H1 (cell line): ENCODE measurements at regions not wholly inside any gene's neighbourhood (a gene's known extent, or its start where the extent isn't known, plus 50 kb on each side); places are given as distances from the start of the nearest gene placed in this dataset.

Source experiments
- CTCF ChIA-PET: fragments of 300-600 bp; sonication (Branson Sonifier 250); formaldehyde crosslinking; loops from one replicate; lab custom pipeline; 2021; ENCODE audit not compliant: partially characterized antibody; lab: Charles Lee
- POLR2A ChIA-PET: fragments of 300-600 bp; sonication (Branson Sonifier 250); formaldehyde crosslinking; loops from one replicate; lab custom pipeline; 2021; ENCODE audit warnings: inconsistent platforms; ENCODE audit not compliant: partially characterized antibody; lab: Charles Lee
- DNase-seq, 2 experiments: peaks; one replicate each; pipeline versions ENCODE4 v3.0.0 to v3.0.0-alpha.2; 2010 to 2022; ENCODE audit warnings: low spot score in 2 of 2, low read depth in 1 of 2, mixed read lengths in 1 of 2
- FAIRE-seq: peaks from 2 replicates; lab custom pipeline; 2011; peaks lifted over from hg19 to GRCh38; lab: Jason Lieb, UNC
- H2AFZ ChIP-seq: 2 replicates; pipeline ENCODE4 v1.8.1; 2012; ENCODE audit warnings: low read length, inconsistent platforms
- H2AK5ac ChIP-seq: 2 replicates; pipeline ENCODE4 v1.6.1; 2013; ENCODE audit warnings: low read depth, low read length
- H2BK120ac ChIP-seq: replicated peaks from 2 replicates; pipeline ENCODE3; 2013; ENCODE audit warnings: low read depth, low read length, inconsistent platforms
- H2BK12ac ChIP-seq: 2 replicates; pipeline ENCODE4 v1.6.1; 2013; ENCODE audit warnings: low read depth, low read length
- H2BK15ac ChIP-seq: 2 replicates; pipeline ENCODE4 v1.6.1; 2013; ENCODE audit warnings: low read length
- H2BK20ac ChIP-seq: 2 replicates; pipeline ENCODE4 v1.6.1; 2013; ENCODE audit warnings: low read length
- H2BK5ac ChIP-seq: 2 replicates; pipeline ENCODE4 v1.6.1; 2013; ENCODE audit warnings: low read depth, low read length
- H3K14ac ChIP-seq: 2 replicates; pipeline ENCODE4 v1.6.1; 2013; ENCODE audit warnings: inconsistent platforms; ENCODE audit not compliant: insufficient read length
- H3K18ac ChIP-seq: 2 replicates; pipeline ENCODE4 v1.6.1; 2013; ENCODE audit warnings: low read length; ENCODE audit errors: extremely low read depth
- H3K23ac ChIP-seq: 2 replicates; pipeline ENCODE4 v1.6.1; 2013; ENCODE audit warnings: inconsistent platforms; ENCODE audit not compliant: insufficient read length
- H3K23me2 ChIP-seq: 2 replicates; pipeline ENCODE4 v1.6.1; 2013; ENCODE audit warnings: low read depth, low read length
- H3K27ac ChIP-seq: 2 replicates; pipeline ENCODE4 v1.6.1; 2011; ENCODE audit warnings: low read depth, low read length, inconsistent platforms
- H3K27me3 ChIP-seq, 4 experiments: replicated peaks in 1 of 4; 1 replicate in 1 of 4; 2 replicates in 3 of 4; pipeline versions ENCODE4 v1.6.1 to v1.8.1; 2011 to 2013; ENCODE audit warnings: low read length in 3 of 4, mild to moderate bottlenecking in 3 of 4, inconsistent platforms in 2 of 4, mixed read lengths in 2 of 4, moderate library complexity in 1 of 4; ENCODE audit not compliant: control insufficient read depth in 3 of 4, insufficient read depth in 3 of 4; ENCODE audit errors: extremely low read depth in 1 of 4
- H3K36me3 ChIP-seq, 4 experiments: 2 replicates each; pipeline versions ENCODE4 v1.6.1 to v1.8.1; 2011 to 2013; ENCODE audit warnings: mild to moderate bottlenecking in 4 of 4, low read length in 3 of 4, moderate library complexity in 2 of 4, control low read depth in 1 of 4, inconsistent platforms in 1 of 4; ENCODE audit not compliant: insufficient read depth in 4 of 4, control insufficient read depth in 2 of 4
- H3K4ac ChIP-seq: replicated peaks from 2 replicates; pipeline ENCODE3; 2013; ENCODE audit warnings: low read length, low read depth, mixed read lengths, inconsistent platforms; ENCODE audit not compliant: insufficient read length
- H3K4me1 ChIP-seq, 4 experiments: replicated peaks in 1 of 4; 1 replicate in 1 of 4; 2 replicates in 3 of 4; pipeline versions ENCODE4 v1.6.1 to v1.8.1; 2011 to 2013; ENCODE audit warnings: low read length in 3 of 4, inconsistent platforms in 2 of 4, mixed read lengths in 1 of 4; ENCODE audit not compliant: insufficient read depth in 4 of 4, control insufficient read depth in 3 of 4
- H3K4me2 ChIP-seq, 2 experiments: 2 replicates each; pipeline versions ENCODE4 v1.6.1 to v1.8.1; 2011 to 2013; ENCODE audit warnings: low read depth in 2 of 2, low read length in 2 of 2, control low read depth in 1 of 2, inconsistent platforms in 1 of 2, mild to moderate bottlenecking in 1 of 2; ENCODE audit not compliant: insufficient read depth in 1 of 2
- H3K4me3 ChIP-seq, 4 experiments: fragments of 200-600, 300-600 bp in 1 of 4; sonication (generic), shearing (Covaris generic), sonication (Bioruptor Twin) in 1 of 4; 2 replicates each; pipeline versions ENCODE4 v1.5.1 to v1.8.1; 2011 to 2016; ENCODE audit warnings: low read length in 4 of 4, low read depth in 3 of 4, control low read depth in 2 of 4, inconsistent platforms in 2 of 4, mild to moderate bottlenecking in 2 of 4, mixed read lengths in 1 of 4, moderate library complexity in 1 of 4; ENCODE audit not compliant: insufficient read depth in 2 of 4; ENCODE audit errors: extremely low read depth in 1 of 4
- H3K56ac ChIP-seq: replicated peaks from 2 replicates; pipeline ENCODE3; 2013; ENCODE audit warnings: low read depth, mild to moderate bottlenecking, mixed read lengths, low read length, inconsistent platforms; ENCODE audit not compliant: insufficient read length
- H3K79me1 ChIP-seq: 2 replicates; pipeline ENCODE4 v1.6.1; 2013; ENCODE audit warnings: low read depth, low read length, control low read depth
- H3K79me2 ChIP-seq, 2 experiments: 2 replicates each; pipeline versions ENCODE4 v1.6.1 to v1.8.1; 2012 to 2013; ENCODE audit warnings: low read length in 2 of 2, mild to moderate bottlenecking in 2 of 2, inconsistent platforms in 1 of 2; ENCODE audit not compliant: insufficient read depth in 2 of 2, control insufficient read depth in 1 of 2
- H3K9ac ChIP-seq, 4 experiments: replicated peaks in 1 of 4; 1 replicate in 1 of 4; 2 replicates in 3 of 4; pipeline versions ENCODE4 v1.6.1 to v1.8.1; 2011 to 2013; ENCODE audit warnings: low read depth in 3 of 4, low read length in 3 of 4, control low read depth in 2 of 4, mild to moderate bottlenecking in 2 of 4, moderate library complexity in 2 of 4, inconsistent platforms in 1 of 4; ENCODE audit errors: extremely low read depth in 1 of 4
- H3K9me3 ChIP-seq, 2 experiments: 2 replicates each; pipeline versions ENCODE4 v1.6.1 to v1.8.1; 2012 to 2013; ENCODE audit warnings: mild to moderate bottlenecking in 2 of 2, moderate library complexity in 2 of 2, control low read depth in 1 of 2, inconsistent platforms in 1 of 2, low read depth in 1 of 2, low read length in 1 of 2, mixed read lengths in 1 of 2; ENCODE audit not compliant: insufficient read depth in 2 of 2
- H4K20me1 ChIP-seq, 2 experiments: replicated peaks in 1 of 2; 2 replicates each; pipeline versions ENCODE3 to v1.8.1; 2011 to 2013; ENCODE audit warnings: inconsistent platforms in 2 of 2, low read length in 2 of 2, mild to moderate bottlenecking in 1 of 2; ENCODE audit not compliant: insufficient read depth in 2 of 2, control insufficient read depth in 1 of 2
- H4K5ac ChIP-seq: 2 replicates; pipeline ENCODE4 v1.6.1; 2013; ENCODE audit warnings: low read length, low read depth, mixed read lengths, inconsistent platforms; ENCODE audit not compliant: insufficient read length
- H4K8ac ChIP-seq: 2 replicates; pipeline ENCODE4 v1.8.0; 2013; ENCODE audit warnings: mild to moderate bottlenecking, moderate library complexity, low read length, inconsistent platforms; ENCODE audit not compliant: insufficient read depth; ENCODE audit errors: extremely low read depth
- H4K91ac ChIP-seq: replicated peaks from 2 replicates; pipeline ENCODE3; 2013; ENCODE audit warnings: low read length, mixed read lengths, inconsistent platforms; ENCODE audit not compliant: insufficient read length
- ATF2 ChIP-seq: IDR thresholded peaks from 2 replicates; pipeline ENCODE4 v1.6.1; 2012; ENCODE audit warnings: low read length, inconsistent platforms
- ATF3 ChIP-seq: IDR thresholded peaks from 2 replicates; pipeline ENCODE4 v1.6.1; 2011; ENCODE audit warnings: low read depth, mild to moderate bottlenecking, low read length; ENCODE audit not compliant: insufficient read depth
- CEBPB ChIP-seq: IDR thresholded peaks from 2 replicates; pipeline ENCODE4 v1.6.1; 2012; ENCODE audit warnings: low read depth, low read length
- CHD2 ChIP-seq: IDR thresholded peaks from 2 replicates; pipeline ENCODE4 v1.6.1; 2012; ENCODE audit warnings: low read length, improper control_type of control experiment
- EGR1 ChIP-seq: IDR thresholded peaks from 2 replicates; pipeline ENCODE4 v1.6.1; 2011; ENCODE audit warnings: low read depth, low read length, borderline replicate concordance
- NANOG ChIP-seq: IDR thresholded peaks from 2 replicates; pipeline ENCODE4 v1.6.1; 2011; ENCODE audit warnings: low read length, low read depth, mild to moderate bottlenecking, inconsistent platforms; ENCODE audit not compliant: insufficient read depth, poor library complexity, severe bottlenecking
- POLR2AphosphoS5 ChIP-seq: IDR thresholded peaks from 2 replicates; pipeline ENCODE4 v1.6.1; 2011; ENCODE audit warnings: low read depth, low read length
- RAD21 ChIP-seq, 2 experiments: IDR thresholded peaks in 1 of 2; conservative IDR thresholded peaks in 1 of 2; 2 replicates each; pipeline ENCODE4 v1.6.1; 2011; ENCODE audit warnings: low read depth in 2 of 2, low read length in 2 of 2, improper control_type of control experiment in 1 of 2, inconsistent platforms in 1 of 2, mild to moderate bottlenecking in 1 of 2, moderate library complexity in 1 of 2
- SAP30 ChIP-seq: fragments of 300-600 bp; sonication (generic); IDR thresholded peaks from 2 replicates; pipeline ENCODE4 v1.7.1; 2012; ENCODE audit warnings: low read length, moderate library complexity, mild to moderate bottlenecking, inconsistent platforms; ENCODE audit not compliant: insufficient read depth, insufficient replicate concordance
- SIRT6 ChIP-seq: IDR thresholded peaks from one replicate; pipeline ENCODE4 v1.7.1; 2012; ENCODE audit warnings: low read length, inconsistent platforms
- TEAD4 ChIP-seq: IDR thresholded peaks from 2 replicates; pipeline ENCODE4 v1.6.1; 2012; ENCODE audit warnings: low read depth, low read length, inconsistent platforms, mixed read lengths
- USF2 ChIP-seq: IDR thresholded peaks from 2 replicates; pipeline ENCODE4 v1.6.1; 2011; ENCODE audit warnings: low read length, improper control_type of control experiment
- ZNF274 ChIP-seq: IDR thresholded peaks from 2 replicates; pipeline ENCODE4 v1.7.0; 2012; ENCODE audit warnings: low read length, borderline replicate concordance; ENCODE audit errors: extremely low read depth

DNA sequence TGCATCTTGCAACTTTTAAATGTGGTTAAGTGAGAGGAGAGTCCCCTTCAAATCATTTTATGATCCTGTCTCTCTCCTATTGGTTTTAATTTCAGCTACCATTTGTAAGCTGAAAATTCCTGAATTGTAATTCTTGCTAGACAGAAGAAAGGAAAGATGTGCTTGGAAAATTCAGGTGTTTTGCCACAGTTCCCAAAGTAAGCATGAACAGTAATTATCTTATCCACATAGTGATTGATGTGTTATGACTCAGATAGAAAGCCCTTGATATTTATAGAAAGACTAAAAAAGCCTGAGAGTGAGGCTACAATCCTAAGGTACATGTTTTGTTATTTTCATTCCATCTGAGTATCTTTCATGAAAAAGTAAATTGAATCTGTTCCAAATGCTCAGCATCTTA is 492.5 kb downstream of the MAT2B start:
- no peak overlapping the region for H3K27ac ChIP-seq
- FAIRE-seq = no peak
- no peaks in the 10 kb centered on the region for H4K20me1 ChIP-seq
- no peak overlapping the region for H3K4ac ChIP-seq
- no peak overlapping the region for H2AFZ ChIP-seq
- H3K18ac ChIP-seq = no peak overlapping the region
- no peak overlapping the region for H2BK20ac ChIP-seq
- H2AK5ac ChIP-seq = no peak overlapping the region
- no peak overlapping the region for H2BK15ac ChIP-seq
- H3K4me2 ChIP-seq = no peak overlapping the region
- no peaks in the 10 kb centered on the region for H3K36me3 ChIP-seq
- no peak overlapping the region for H4K8ac ChIP-seq
- no peaks in the 10 kb centered on the region for H3K9me3 ChIP-seq
- no peak overlapping the region for H2BK120ac ChIP-seq
- H3K4me3 ChIP-seq = no peak overlapping the region
- H3K9ac ChIP-seq = no peak overlapping the region
- H4K91ac ChIP-seq = no peak overlapping the region
- H3K14ac ChIP-seq = no peak overlapping the region
- no peaks in the 10 kb centered on the region for H3K79me2 ChIP-seq
- H2BK12ac ChIP-seq = no peak overlapping the region
- POLR2A ChIA-PET = no interaction called here
- H3K23ac ChIP-seq = no peak overlapping the region
- H2BK5ac ChIP-seq = no peak overlapping the region
- H4K5ac ChIP-seq = no peak overlapping the region
- CTCF ChIA-PET = no interaction called here
- no peak for DNase-seq
- H3K27me3 ChIP-seq = no peaks in the 10 kb centered on the region
- no peaks in the 10 kb centered on the region for H3K79me1 ChIP-seq
- no peaks in the 10 kb centered on the region; the same call in 1 of the 2 replicates for H3K23me2 ChIP-seq
- H3K4me1 ChIP-seq = no peaks in the 10 kb centered on the region
- no peak overlapping the region for H3K56ac ChIP-seq
- TF ChIP-seq SAP30 (no peak), POLR2AphosphoS5 (no peak), CEBPB (no peak), NANOG (no peak), SIRT6 (no peak), RAD21 (IDR thresholded peaks at IDR 0.05 in 1 of 2, conservative IDR thresholded peaks at IDR 0.05 in 1 of 2; ENCODE audit: low read depth in 2 of 2, low read length in 2 of 2) (no peak), USF2 (no peak), ZNF274 (no peak), TEAD4 (no peak), EGR1 (no peak), CHD2 (no peak), ATF2 (no peak), ATF3 (no peak)
